Ovary (tissue), 7 donors: ENCODE measurements at regions not wholly inside any gene's neighbourhood (a gene's known extent, or its start where the extent isn't known, plus 50 kb on each side); places are given as distances from the start of the nearest gene placed in this dataset.
A peak's percentile ranks its signal among the peaks of the same experiment; 100 is the strongest.

ENCODE experiments used
- DNase-seq, 5 donors: peaks; one replicate each; pipeline ENCODE4 v3.0.0-alpha.2; 2019 to 2020
- H3K27ac ChIP-seq, 2 donors: fragments of 200-600 bp; one replicate each; pipeline versions ENCODE4 v1.5.1 to v1.8.0; 2019 to 2022
- H3K27me3 ChIP-seq: fragments of 200-600 bp; one replicate; pipeline ENCODE4 v1.8.0; 2022
- H3K36me3 ChIP-seq: fragments of 200-600 bp; sonication (generic); one replicate; pipeline ENCODE4 v1.5.1; 2019
- H3K4me1 ChIP-seq: one replicate; pipeline ENCODE4 v1.8.1; 2013; ENCODE audit warnings: mild to moderate bottlenecking, moderate library complexity; ENCODE audit not compliant: insufficient read depth
- H3K4me3 ChIP-seq: fragments of 200-600 bp; sonication (generic); one replicate; pipeline ENCODE4 v1.5.1; 2017
- H3K9me3 ChIP-seq, 2 donors: fragments of 200-600 bp in 1 of 2; sonication (generic) in 1 of 2; one replicate each; pipeline versions ENCODE4 v1.5.1 to v1.8.1; 2013 to 2019; ENCODE audit warnings: mild to moderate bottlenecking in 1 of 2, moderate library complexity in 1 of 2
- CTCF ChIP-seq, 3 donors: fragments of 450-650 bp in 2 of 3; fragments of 200-600 bp in 1 of 3; IDR thresholded peaks; one replicate each; pipeline versions ENCODE4 v1.5.1 to v1.8.0; 2016 to 2022; ENCODE audit warnings: antibody characterized with exemption in 3 of 3, mild to moderate bottlenecking in 1 of 3
- EP300 ChIP-seq: sonication (generic); formaldehyde crosslinking; IDR thresholded peaks from one replicate; pipeline ENCODE4 v1.6.1; 2017; ENCODE audit warnings: antibody characterized with exemption
- POLR2A ChIP-seq: fragments of 450-650 bp; IDR thresholded peaks from one replicate; pipeline ENCODE4 v1.6.1; 2017; ENCODE audit warnings: antibody characterized with exemption, mild to moderate bottlenecking, moderate library complexity
- WGBS, 3 donors: extraction: QIAGEN DNeasy Blood & Tissue Kit in 1 of 3; methylation state at CpG; one replicate each; pipeline versions ENCODE4 v1.1.5 to v1.1.7; 2013 to 2017; 5-methylcytosine and 5-hydroxymethylcytosine counted together
- intact Hi-C, 4 donors: fragments of 100-400 bp; cut with DNase I; formaldehyde crosslinking; loops; one replicate each; pipeline versions ENCODE4 v1.11.0 to v1.15.1; 2022 to 2023
- donor health status: DM: no; HTN: no; CAD: no; lungs with moderate emphysema.
- donor health status: DM: no; HTN: no; CAD: no.
- donor health status: Bipolar disorder and iron deficiency.
- donor health status: DM: no; HTN: no; CAD: no.
- donor health status: DM: yes; HTN: yes; CAD: no.

- DNase-seq = no peak
- no peak for TF ChIP-seq EP300
- no peak for TF ChIP-seq POLR2A
- TF ChIP-seq CTCF (IDR thresholded peaks at IDR 0.05) = no peak
- Histone ChIP-seq H3K9me3 (no peaks in the 10 kb centered on the region), H3K4me1 (no peaks in the 10 kb centered on the region), H3K36me3 (no peaks in the 10 kb centered on the region), H3K27ac (no peak overlapping the region), H3K27me3 (no peaks in the 10 kb centered on the region), H3K4me3 (no peak overlapping the region)
- intact Hi-C loops = no loop called here
- WGBS, 3 donors = 8 to 22% (median 9%) methylated on average over 3 of the region's 3 CpGs
Measured at GRCh38 chrX:10769195-10769594, 148.8 kb upstream of the MID1 start.

GRCh38 chrX:10769696-10770619 is 149.6 kb upstream of the MID1 start:
- H3K27ac ChIP-seq = no peak overlapping the region
- no peaks in the 10 kb centered on the region for H3K27me3 ChIP-seq
- no peak overlapping the region for H3K4me3 ChIP-seq
- TF ChIP-seq CTCF (IDR thresholded peaks at IDR 0.05) = no peak
- TF ChIP-seq EP300 = no peak
- no peak for TF ChIP-seq POLR2A
- H3K36me3 ChIP-seq = no peaks in the 10 kb centered on the region
- intact Hi-C loops = no loop called here
- WGBS, 3 donors = 35 to 43% (median 42%) methylated on average over 9 of the region's 9 CpGs
- no peaks in the 10 kb centered on the region for H3K4me1 ChIP-seq
- no peaks in the 10 kb centered on the region for H3K9me3 ChIP-seq
- DNase-seq = peak in 2 of 5 donors; percentile 19 to 21

- Histone ChIP-seq H3K9me3 (no peaks in the 10 kb centered on the region), H3K4me3 (no peak overlapping the region), H3K4me1 (no peaks in the 10 kb centered on the region), H3K36me3 (no peaks in the 10 kb centered on the region), H3K27me3 (no peaks in the 10 kb centered on the region), H3K27ac (no peak overlapping the region)
- no peak for DNase-seq
- TF ChIP-seq POLR2A (no peak), CTCF (IDR thresholded peaks at IDR 0.05) (no peak), EP300 (no peak)
- intact Hi-C loops = no loop called here
- 56 to 70% (median 66%) methylated on average over 3 of the region's 3 CpGs for WGBS, 3 donors
Measured at GRCh38 chrX:10773318-10773717, 152.9 kb upstream of the MID1 start.

- Histone ChIP-seq H3K9me3 (no peaks in the 10 kb centered on the region), H3K4me1 (no peaks in the 10 kb centered on the region), H3K27me3 (no peaks in the 10 kb centered on the region), H3K36me3 (no peaks in the 10 kb centered on the region), H3K4me3 (no peak overlapping the region), H3K27ac (no peak overlapping the region)
- DNase-seq = no peak
- intact Hi-C loops = no loop called here
- WGBS, 3 donors = 75 to 78% (median 77%) methylated on average over 9 of the region's 9 CpGs
- TF ChIP-seq POLR2A = no peak
- no peak for TF ChIP-seq CTCF (IDR thresholded peaks at IDR 0.05)
- no peak for TF ChIP-seq EP300
Measured at GRCh38 chrX:10781847-10782530, 161.6 kb upstream of the MID1 start.
